NCI-H1105 treated with DMSO at 0.1 percent for 48 hours (cell line): ENCODE measurements at regions not wholly inside any gene's neighbourhood (a gene's known extent, or its start where the extent isn't known, plus 50 kb on each side); places are given as distances from the start of the nearest gene placed in this dataset.
"Not testable (repeated sequence)": the region's sequence is repeated elsewhere in the genome, so short reads cannot be mapped to it uniquely, and the experiment has no call there.

ENCODE experiments used
- DNase-seq: peaks from one replicate; lab custom pipeline; 2025; lab: John Stamatoyannopoulos, UW

DNA sequence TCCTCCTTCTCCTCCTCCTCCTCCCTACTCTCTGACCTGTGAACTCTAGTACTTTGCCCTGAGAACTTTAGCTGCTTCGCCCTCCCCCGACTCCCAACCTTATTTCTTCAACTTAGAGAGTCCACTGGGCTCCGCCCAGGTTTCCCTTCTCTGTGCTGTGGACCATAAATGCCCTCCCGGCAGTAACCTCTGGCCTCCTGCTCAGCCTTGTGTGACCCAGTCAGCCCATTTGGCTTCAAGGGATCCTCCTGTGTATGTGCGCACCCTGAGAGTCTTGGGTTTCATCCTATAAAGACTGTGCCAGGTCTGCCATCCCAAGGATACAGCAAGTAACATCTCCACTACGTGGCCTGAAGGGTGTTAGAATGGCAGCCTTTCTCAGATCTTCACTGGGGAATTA lies 275.6 kb upstream of the C16orf82 start:
- DNase-seq, result no peak

DNA sequence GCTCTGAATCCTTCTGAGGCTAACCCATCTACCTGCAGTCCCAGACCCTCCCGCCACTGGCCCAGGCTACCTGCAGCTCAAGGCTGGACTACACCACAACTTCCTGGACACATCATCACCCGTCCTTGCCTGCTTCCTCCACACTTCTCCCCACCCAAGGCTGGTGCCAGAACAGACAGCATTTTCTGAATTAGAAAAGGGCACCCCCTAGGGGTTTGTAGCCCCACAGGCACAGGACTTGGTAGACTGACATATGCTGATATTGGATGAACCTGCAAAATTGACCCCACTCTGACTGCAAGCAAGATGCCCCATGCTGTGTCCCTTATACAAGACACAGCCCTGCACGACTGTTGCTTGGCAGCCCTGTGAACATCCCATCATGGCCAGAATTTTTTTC lies 271.5 kb upstream of the C16orf82 start:
- no peak for DNase-seq

DNA sequence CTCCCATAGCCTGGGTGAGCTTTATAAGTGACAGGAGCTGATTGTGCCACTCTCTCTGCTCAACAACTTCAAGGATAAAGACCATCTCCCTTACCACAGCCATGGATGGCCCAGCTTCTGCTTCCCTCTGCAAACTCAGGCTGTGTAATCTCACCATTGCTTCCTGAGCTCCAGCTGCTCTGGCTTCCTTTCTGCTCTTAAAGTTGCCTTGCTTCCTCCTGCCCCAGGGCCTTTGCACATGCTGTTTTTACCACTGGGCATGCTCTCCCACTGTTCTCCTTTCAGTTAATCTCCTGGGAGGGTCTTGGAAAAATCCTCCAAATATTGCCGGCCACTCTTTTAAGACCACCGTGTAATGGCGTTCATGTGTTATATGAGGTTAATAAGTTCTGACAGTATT lies 265.1 kb upstream of the C16orf82 start:
- no peak for DNase-seq

DNA sequence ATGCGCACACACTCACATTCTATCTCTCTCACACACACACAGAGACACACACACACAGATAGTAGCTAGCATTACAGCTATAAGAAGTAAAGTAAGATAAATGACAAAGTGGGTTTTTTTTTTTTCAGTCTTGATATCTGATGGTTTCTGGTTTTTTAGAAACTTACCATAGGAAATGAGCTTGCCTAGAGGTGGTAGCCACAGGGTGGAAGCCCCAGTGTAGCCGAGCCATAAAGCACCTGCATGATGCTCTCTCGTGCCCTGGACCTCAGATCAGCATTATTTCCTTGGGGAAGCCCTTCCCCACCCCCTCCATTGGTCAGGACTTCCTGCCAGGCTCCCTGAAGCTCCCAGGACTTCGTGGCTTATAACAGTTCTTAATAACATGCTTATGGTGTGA lies 264.3 kb upstream of the C16orf82 start:
- no peak for DNase-seq

DNA sequence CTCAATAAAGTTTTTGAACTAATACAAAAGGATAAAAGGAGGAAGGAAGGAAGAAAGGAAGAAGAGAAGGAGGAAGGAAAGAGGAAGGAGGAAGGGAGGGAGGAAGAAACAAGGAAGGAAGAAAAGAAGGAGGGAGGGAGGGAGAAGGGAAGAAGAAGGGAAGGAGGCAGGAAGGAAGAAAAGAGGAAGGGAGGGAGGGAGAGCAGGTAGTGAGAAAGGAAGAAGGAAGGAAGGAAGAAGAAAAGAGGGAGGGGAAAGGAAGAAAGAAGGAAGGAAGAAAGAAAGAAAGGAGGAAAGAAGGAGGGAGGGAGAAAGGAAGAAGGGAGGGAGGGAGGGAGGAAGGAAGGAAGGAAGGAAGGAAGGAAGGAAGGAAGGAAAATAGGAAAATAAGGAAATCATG lies 263.8 kb upstream of the C16orf82 start:
- no peak for DNase-seq

DNA sequence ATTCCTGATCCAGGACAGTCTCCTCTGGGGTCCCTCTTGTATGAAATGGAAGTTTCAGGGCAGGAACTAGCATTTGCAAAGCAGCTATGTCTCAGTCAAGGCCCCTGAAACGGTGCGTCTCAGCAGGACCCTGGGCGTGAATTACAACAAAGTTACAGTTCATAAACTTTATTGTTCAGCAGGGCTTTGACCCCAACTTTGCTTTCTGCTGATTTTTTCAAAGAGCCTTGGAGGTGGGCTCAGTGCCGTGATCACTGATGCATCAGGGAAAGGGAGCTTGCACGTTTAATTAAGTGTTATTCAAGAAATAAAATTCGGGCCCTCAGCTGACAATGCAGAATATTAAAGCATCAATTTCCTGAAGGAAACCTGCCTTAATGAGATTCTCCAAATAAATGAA lies 260.1 kb upstream of the C16orf82 start:
- no peak for DNase-seq

DNA sequence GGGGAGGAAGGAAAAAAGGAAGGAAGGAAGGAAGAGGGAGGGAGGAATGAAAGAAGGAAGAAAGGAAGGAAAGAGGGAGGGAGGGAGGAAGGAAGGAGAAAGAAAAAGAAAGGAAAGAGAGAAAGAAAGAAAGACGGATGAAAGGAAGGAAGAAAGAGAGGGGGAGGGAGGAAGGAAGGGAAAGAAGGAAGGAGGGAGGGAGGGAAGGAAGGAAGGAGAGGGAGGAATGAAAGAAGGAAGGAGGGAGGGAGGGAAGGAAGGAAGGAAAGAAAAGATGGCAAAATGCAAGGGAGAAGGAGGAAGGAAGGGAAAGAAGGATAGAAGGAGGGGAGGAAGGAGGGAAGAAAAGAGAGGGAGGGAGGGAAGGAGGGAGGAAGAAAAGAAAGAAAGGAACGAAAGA lies 257.3 kb upstream of the C16orf82 start:
- DNase-seq, result no peak

DNA sequence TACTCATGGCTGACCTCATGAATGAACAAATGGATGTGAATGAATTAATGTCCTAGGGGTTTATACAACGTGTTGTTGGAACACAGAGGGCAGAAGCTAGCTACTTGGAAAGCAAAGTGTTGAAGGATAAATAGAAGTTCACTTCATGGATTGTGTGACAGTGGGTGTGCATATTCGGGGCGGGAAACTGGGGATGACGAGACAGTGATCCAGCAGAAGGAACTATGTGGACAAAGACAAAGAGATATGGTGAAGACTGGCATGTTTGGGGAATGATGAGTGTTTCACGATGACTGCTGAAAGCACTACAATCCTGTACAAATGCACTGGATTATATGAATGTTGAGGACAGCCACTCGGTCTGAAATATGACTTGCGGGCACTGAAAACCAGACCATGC lies 250.5 kb upstream of the C16orf82 start:
- no peak for DNase-seq

DNA sequence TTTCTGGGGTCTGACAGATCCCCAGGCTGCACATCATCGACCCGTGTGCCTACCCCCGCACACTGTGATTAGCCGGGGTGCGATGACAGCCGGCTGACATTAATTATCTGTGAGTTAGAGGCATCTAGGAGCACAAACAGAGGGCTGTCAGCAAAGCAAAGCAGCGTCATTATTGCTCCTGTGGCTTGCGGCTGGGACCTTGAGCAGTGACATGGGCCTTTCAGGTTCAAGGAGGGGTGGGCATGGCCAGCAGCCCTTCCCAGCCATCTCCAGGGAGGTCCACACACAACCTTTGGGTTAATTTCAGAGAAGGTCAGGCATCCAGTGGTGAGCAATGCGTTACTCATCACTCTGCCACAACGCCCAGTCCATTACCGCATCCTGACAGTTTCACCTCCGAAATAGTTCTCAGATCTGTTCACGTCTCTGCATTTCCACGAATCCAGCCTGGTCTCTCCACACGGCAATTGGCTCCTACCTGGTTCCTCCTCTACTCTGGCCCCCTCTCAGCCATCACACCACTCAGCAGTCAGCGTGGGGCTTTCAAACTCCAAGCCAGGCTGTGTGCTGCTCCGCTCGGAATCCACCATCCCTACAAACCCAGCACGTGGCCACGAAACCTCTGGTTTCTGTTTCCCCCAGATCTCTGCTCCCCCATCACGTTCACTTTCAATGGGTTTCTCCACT lies 249.7 kb upstream of the C16orf82 start:
- no peak for DNase-seq

DNA sequence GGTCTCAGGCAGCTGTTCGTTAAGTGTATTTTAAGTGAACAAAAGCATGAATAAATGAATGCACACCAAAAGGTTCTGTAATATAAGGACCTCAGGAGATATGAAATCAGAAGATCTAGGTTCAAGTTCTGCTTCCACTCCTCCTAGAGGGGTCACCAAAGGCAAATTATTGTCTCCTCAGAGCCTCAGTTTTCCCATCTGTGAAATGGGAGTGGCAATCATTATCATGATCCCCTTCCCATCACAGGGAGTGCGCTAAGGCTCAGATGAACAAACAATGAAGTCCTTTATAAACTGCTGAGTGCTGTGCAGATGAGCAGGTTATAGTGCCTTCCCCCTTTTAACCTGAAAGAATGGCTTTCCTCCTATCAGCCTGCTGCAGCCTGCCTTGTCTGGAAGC lies 248.3 kb upstream of the C16orf82 start:
- no peak for DNase-seq

DNA sequence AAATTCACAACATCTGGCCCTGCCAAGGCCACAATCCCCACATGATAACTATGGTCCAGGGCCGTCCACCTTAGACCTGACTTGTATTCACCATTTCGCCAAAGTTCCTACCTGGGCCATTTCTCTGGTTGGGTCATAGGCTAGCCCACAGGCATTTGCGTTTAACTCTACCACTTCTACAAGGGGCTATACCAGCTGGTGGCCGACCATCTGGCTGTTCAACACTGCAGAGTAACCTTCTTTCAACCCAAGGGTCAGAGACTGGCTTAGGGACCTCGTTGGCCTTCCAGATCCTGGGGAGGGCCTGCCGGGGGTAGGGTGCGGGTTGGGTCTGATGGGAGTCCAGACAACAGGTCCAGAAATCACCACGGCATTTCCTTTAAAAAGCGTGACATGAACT lies 242.3 kb upstream of the C16orf82 start:
- DNase-seq, result no peak

DNA sequence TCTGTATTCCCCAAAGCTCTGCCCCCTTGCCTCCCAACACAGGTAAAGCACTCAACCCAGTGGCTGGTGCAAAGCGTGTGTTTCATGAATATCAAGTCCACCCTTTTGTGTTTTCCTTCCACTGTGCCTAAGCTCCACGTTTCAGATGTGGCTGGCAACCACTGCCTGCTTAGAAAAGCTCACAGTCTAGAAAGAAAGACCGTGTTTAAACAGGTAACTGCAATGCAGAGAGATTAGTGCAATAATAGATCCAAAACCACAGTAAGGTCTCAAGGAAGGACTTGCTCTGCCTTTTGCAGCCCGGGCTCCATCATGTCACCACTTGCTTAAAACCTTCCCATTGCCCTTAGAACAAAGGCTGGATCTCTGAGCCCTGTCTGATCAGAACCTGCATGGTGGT lies 240.2 kb upstream of the C16orf82 start:
- no peak for DNase-seq

DNA sequence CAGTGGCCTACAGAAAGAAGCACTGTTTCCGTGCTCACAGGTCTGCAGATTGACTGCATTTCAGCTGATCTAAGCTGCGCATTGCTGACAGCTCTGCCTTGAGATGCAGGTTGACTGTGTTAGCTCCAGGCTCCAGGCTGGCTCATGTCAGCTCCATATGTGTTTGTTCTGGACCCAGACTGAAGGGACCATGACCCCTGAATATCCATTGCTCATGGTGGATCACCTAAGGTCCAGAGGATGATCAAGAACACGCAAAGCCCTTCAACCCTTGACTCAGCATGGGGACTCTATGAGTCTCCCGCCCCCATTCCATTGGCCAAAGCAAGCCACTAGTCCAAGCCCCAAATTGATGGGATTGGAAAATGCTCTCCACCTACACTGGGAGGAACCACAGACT lies 239.3 kb upstream of the C16orf82 start:
- no peak for DNase-seq

DNA sequence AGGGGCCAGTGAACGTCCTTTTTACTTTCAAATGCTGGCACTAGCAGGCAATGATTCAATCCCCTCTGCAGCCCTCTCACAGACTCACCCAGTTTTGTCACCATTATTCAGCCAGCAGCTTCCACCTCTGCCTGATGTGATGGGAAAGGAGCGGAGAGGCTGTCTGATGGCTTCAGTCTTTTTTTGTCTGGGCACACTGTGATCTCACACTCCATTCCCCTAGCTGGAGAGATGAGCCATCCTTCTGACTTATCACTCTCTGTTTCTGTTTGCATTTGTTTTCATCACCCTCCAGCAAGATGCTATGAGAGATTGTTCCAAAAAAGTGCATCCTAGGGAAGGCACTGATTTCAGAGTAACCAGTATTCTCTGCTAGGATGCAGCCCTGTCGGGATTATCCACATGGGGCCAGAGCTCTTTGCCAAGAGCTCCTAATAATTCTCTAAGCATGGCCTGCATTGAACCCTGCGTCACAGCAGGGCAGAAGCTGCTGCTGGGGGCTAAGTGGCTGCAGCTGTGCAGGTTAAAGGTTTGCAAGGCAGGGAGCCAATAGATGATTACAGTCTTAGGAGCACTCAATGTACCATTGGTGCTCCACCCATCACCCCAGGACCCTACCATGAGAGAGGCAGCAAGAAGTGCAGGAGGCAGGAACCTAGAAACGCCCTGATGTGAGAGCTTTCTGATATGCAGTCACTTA lies 236.1 kb upstream of the C16orf82 start:
- DNase-seq, result no peak

DNA sequence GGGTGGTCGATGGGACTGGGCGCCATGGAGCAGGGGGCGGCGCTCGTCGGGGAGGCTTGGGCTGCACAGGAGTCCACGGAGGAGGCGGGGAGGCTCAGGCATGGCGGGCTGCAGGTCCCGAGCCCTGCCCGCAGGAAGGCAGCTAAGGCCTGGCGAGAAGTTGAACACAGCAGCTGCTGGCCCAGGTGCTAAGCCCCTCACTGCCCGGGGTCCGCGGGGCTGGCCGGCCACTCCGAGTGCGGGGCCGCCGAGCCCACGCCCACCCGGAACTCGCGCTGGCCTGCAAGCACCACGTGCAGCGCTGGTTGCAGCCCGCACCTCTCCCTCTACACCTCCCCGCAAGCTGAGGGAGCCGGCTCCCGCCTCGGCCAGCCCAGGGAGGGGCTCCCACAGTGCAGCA lies 230.6 kb upstream of the C16orf82 start:
- not testable (repeated sequence) for DNase-seq

DNA sequence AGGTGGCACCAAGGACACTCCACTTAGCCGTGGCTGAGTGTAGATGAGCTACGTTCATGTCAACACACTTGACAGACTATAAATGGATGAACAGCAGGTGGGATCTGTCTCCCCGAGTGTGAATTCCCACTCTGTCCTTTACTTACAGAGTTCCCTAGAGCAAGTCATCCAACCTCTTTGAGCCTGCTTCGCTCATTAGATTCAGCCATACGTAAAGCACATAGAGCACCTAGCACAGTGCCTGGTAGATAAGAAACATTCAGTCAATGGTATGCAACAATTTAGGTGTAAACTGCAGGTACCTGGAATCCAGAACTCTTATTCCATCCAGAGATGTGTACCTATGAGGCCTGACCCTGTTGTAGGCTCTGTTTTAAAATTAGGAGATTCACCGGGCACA lies 227.8 kb upstream of the C16orf82 start:
- no peak for DNase-seq

DNA sequence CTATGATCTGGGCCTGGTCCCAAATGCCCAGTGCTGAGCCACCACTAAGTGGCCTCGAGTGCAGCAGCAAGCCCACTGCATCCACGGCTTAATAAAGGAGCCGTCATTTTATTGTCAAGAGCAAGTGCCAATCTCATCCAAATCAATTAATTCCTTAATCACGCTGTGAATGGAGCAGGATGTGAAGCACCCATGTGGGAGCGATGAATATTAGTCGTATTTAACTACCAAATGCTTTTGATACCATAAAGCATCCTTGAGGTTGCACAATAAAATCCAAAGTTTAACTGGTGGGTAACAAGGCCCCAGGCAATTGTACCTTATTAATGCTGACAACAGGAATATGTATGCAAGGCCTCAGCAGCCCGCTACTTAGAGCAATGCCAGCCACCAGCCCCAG lies 226.0 kb upstream of the C16orf82 start:
- no peak for DNase-seq

DNA sequence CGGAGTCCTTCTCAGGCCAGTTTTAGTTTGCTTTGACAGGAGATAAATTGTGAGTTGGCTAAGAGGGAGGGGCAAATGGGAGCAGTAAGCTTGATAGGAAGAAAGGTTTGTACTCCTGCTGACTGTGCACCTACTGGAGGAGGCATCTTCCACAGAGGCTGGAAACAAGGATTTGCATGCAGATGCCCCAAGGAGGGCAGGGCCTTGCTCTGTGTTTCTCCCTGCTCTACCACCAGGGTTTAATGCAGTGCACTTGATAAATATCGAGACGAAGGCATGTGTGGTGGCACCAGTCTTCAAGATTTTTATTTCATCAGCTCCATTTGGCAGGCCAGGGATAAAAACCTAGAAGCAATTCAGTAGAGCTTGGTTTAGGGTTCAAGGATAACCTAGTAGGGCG lies 210.5 kb upstream of the C16orf82 start:
- no peak for DNase-seq

DNA sequence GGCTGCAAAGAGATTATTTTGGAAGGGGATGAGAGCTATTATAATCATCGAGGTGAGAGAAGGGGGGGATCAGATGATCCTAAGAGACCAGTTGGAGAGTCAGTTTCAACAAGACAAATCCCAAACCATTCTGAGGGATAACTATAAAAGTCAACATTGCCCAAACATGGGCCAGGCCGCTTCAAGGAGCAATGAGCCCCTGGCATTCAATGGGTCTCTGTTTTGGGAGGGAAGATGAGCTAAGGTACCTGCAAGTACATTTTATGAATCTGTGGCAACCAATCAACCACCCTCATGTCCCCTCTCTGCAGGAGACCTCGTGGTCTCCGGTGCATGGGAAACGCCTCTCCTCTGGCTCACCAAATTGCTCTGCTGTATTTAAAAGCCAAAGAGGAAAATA lies 209.9 kb upstream of the C16orf82 start:
- no peak for DNase-seq

DNA sequence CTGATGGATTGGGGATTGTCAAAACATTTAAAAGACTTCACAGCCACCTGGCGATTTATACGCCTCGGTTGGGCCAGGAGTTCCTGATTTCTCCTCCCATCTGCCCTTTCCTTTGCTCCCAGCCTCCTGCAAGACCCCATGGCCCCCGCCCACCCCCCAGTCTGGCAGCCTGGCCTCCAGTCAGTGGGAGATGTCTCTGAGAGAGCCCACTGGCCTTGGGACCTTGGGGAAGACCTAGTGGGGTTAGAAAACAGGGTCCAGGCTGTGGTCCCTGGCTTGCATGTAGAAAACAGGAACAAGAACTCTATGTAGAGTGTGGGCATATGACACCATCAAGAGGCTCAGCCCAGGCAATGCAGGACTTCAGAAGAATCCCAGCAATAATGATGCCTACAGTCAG lies 209.4 kb upstream of the C16orf82 start:
- no peak for DNase-seq

DNA sequence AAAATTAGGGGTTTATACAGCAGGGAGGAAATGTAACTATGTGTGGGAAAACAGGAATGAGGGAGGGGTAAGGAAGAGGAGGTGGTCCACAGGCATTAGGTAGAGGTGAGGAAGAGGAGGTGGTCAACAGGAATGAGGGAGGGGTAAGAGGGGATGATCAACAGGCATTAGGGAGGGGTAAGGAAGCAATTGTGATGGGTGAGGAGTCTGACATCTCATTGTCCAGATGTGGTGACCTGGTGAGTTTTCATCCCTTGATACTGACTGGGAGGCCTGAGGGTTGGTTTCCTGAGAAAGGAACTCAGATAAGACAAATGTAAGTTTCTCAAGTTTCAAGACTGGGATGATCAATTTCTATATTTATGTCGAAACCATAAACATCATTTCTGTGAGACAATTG lies 206.2 kb upstream of the C16orf82 start:
- no peak for DNase-seq

DNA sequence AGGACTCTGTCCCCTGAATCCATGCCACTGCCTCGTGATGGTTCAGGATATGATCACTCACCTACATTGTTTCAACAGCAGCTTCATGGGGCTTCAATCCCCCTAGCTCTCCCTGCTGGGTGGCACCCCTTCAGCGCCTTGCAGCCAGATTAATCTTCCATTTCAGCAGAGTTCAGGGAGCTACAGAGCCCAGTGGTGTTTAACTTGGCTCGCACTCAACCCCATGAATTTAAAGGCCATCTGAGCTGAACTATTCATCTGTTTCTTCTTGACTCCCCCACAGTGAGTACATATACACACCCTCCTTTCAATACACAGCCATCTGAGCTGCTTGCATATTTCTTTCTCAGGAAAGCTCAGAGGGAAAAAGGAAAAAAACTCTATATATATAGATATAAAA lies 202.8 kb upstream of the C16orf82 start:
- peak; percentile 36 for DNase-seq

DNA sequence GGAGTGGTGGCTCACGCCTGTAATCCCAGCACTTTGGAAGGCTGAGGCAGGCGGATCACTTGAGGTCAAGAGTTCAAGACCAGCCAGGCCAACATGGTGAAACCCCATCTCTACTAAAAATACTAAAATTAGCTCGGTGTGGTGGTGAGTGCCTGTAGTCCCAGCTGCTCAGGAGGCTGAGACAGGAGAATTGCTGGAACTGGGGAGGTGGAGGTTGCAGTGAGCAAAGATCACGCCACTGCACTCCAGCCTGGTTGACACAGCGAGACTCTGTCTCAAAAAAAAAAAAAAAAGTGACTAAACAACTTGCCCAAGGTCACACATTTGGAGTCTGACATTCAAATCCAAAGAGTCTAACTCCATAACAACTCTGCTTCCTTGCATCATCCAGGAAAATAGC lies 192.4 kb upstream of the C16orf82 start:
- not testable (repeated sequence) for DNase-seq

DNA sequence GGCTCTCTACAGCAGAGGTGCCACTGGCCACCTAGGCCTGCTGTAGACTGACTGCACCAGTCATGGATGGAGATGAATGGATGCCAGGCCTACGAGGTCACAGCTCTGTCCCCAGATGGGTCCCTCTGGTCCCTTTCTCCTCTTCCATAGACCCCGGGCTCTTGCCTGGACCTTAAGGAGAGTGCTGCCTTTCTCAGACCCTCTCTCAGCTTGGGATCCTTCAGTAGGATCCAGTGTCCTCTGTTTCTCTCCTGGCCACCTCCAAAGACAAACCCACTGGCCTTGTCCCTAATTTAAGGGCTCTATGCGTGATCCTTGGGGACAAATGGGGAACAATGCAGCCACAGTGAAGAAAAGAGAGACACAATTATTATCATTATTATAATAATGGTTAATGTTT lies 189.3 kb upstream of the C16orf82 start:
- no peak for DNase-seq
